CD4-positive, alpha-beta memory T cell (primary cell): ENCODE measurements at regions not wholly inside any gene's neighbourhood (a gene's known extent, or its start where the extent isn't known, plus 50 kb on each side); places are given as distances from the start of the nearest gene placed in this dataset.

ENCODE experiments used
- CTCF ChIA-PET: fragments of 350-600 bp; sonication (Branson Sonifier 250); formaldehyde crosslinking; loops from one replicate; lab custom pipeline; 2021; ENCODE audit warnings: inconsistent platforms; ENCODE audit not compliant: partially characterized antibody; lab: Charles Lee
- POLR2A ChIA-PET: fragments of 350-600 bp; sonication (Branson Sonifier 250); formaldehyde crosslinking; loops from one replicate; lab custom pipeline; 2021; ENCODE audit not compliant: partially characterized antibody; lab: Charles Lee
- DNase-seq, 5 donors: peaks; one replicate each; pipeline versions ENCODE4 v3.0.0 to v3.0.0-alpha.2; 2020 to 2022; ENCODE audit warnings: mixed read lengths in 1 of 5
- H3K27ac ChIP-seq: one replicate; pipeline ENCODE4 v1.7.0; 2013; ENCODE audit warnings: low read depth, low read length
- H3K27me3 ChIP-seq: 2 replicates; pipeline ENCODE4 v1.7.0; 2013; ENCODE audit warnings: mild to moderate bottlenecking, low read length, moderate library complexity; ENCODE audit not compliant: insufficient read depth
- H3K36me3 ChIP-seq: 2 replicates; pipeline ENCODE4 v1.7.0; 2013; ENCODE audit warnings: mild to moderate bottlenecking, low read length, moderate library complexity; ENCODE audit not compliant: insufficient read depth
- H3K4me1 ChIP-seq: 2 replicates; pipeline ENCODE4 v1.7.0; 2013; ENCODE audit warnings: mild to moderate bottlenecking, low read length, moderate library complexity; ENCODE audit not compliant: insufficient read depth
- H3K4me3 ChIP-seq, 2 donors: one replicate each; pipeline ENCODE4 v1.7.0; 2013; ENCODE audit warnings: low read length in 2 of 2, mild to moderate bottlenecking in 1 of 2
- H3K9me3 ChIP-seq, 2 donors: one replicate each; pipeline ENCODE4 v1.7.0; 2013; ENCODE audit warnings: low read length in 2 of 2, control low read depth in 1 of 2; ENCODE audit not compliant: control insufficient read depth in 1 of 2
- H3K27ac Mint-ChIP-seq, 7 donors: one replicate each; pipeline ENCODE4 v1.8.0; 2020 to 2021; ENCODE audit warnings: mixed read lengths in 7 of 7, mild to moderate bottlenecking in 6 of 7, inconsistent platforms in 3 of 7, moderate library complexity in 3 of 7
- H3K27me3 Mint-ChIP-seq, 2 donors: one replicate each; pipeline ENCODE4 v1.8.0; 2020 to 2021; ENCODE audit warnings: mixed read lengths in 2 of 2
- H3K36me3 Mint-ChIP-seq, 2 donors: one replicate each; pipeline ENCODE4 v1.8.0; 2020 to 2021; ENCODE audit warnings: mixed read lengths in 2 of 2, inconsistent platforms in 1 of 2, mild to moderate bottlenecking in 1 of 2
- H3K4me1 Mint-ChIP-seq, 4 donors: one replicate each; pipeline ENCODE4 v1.8.0; 2020 to 2021; ENCODE audit warnings: mixed read lengths in 4 of 4, mild to moderate bottlenecking in 1 of 4
- H3K4me3 Mint-ChIP-seq, 8 donors: one replicate each; pipeline ENCODE4 v1.8.0; 2020 to 2021; ENCODE audit warnings: mixed read lengths in 8 of 8, mild to moderate bottlenecking in 7 of 8, moderate library complexity in 6 of 8, inconsistent platforms in 3 of 8
- H3K9me3 Mint-ChIP-seq, 8 donors: one replicate each; pipeline ENCODE4 v1.8.0; 2020 to 2021; ENCODE audit warnings: mixed read lengths in 8 of 8, mild to moderate bottlenecking in 5 of 8, inconsistent platforms in 3 of 8, moderate library complexity in 1 of 8
- intact Hi-C: fragments of 100-400 bp; cut with micrococcal nuclease; formaldehyde crosslinking; loops from one replicate; pipeline ENCODE4 v1.15.1; 2023

DNA sequence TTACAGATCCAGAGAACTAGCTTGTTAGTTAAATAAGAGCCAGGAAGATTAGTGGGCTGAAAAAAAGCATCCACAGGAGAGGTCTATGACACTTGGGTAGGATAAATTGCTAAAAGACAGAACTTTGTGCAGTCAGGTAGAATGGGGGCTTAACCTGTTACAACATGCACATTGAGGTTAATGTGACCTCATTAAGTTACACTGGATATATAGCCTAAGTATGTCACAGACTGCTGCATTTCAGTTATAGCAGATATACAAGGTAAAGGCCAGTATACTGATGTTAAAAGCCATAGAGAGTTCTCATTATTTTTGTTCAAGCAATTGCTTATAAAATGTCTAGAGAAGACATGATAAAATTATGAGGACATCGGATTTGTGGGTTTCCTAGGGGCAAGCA, 1179.9 kb upstream of the PCDH9 start:
- H3K27me3 ChIP-seq, result no peaks in the 10 kb centered on the region
- H3K27ac ChIP-seq, result no peak overlapping the region
- CTCF ChIA-PET, result no interaction called here
- peaks cover 0 to 21% (median 10%) of the 10 kb centered on the region in 8 donors for H3K9me3 Mint-ChIP-seq
- no peak overlapping the region for H3K4me3 Mint-ChIP-seq
- no peak overlapping the region for H3K4me3 ChIP-seq
- H3K27ac Mint-ChIP-seq, result no peak overlapping the region
- no peaks in the 10 kb centered on the region for H3K4me1 Mint-ChIP-seq
- H3K27me3 Mint-ChIP-seq, result no peaks in the 10 kb centered on the region
- no peaks in the 10 kb centered on the region for H3K9me3 ChIP-seq
- intact Hi-C loops, result no loop called here
- POLR2A ChIA-PET, result no interaction called here
- H3K4me1 ChIP-seq, result no peaks in the 10 kb centered on the region
- DNase-seq, result no peak
- H3K36me3 ChIP-seq, result no peaks in the 10 kb centered on the region
- no peaks in the 10 kb centered on the region for H3K36me3 Mint-ChIP-seq

DNA sequence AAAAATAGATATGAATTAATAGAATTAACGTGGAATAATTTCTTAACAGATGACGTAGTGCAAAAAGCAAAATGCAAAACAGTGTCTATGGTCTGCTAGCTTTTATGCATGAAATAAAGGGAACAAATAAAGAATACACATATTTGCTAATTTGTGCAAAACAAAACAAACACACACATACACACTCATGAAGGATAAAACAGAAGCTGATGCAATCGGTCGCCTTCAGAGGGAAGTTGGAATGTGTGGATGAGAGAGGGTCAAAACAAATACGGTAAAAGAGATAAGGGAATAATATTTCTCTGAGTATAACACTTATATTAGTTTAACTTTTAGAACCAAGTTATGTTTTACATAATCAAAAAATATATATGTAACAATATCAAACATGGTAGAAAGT, 1160.9 kb upstream of the PCDH9 start:
- no peaks in the 10 kb centered on the region for H3K27me3 ChIP-seq
- Mint-ChIP-seq H3K36me3 (no peaks in the 10 kb centered on the region), H3K27ac (no peak overlapping the region), H3K27me3 (no peaks in the 10 kb centered on the region), H3K9me3 (peaks cover 0 to 18% (median 9%) of the 10 kb centered on the region in 8 donors), H3K4me3 (no peak overlapping the region), H3K4me1 (no peaks in the 10 kb centered on the region)
- H3K4me1 ChIP-seq, result no peaks in the 10 kb centered on the region
- no peak overlapping the region for H3K4me3 ChIP-seq
- intact Hi-C loops, result no loop called here
- H3K27ac ChIP-seq, result no peak overlapping the region
- no peaks in the 10 kb centered on the region for H3K36me3 ChIP-seq
- DNase-seq, result no peak
- H3K9me3 ChIP-seq, result no peaks in the 10 kb centered on the region
- ChIA-PET CTCF (no interaction called here), POLR2A (no interaction called here)

DNA sequence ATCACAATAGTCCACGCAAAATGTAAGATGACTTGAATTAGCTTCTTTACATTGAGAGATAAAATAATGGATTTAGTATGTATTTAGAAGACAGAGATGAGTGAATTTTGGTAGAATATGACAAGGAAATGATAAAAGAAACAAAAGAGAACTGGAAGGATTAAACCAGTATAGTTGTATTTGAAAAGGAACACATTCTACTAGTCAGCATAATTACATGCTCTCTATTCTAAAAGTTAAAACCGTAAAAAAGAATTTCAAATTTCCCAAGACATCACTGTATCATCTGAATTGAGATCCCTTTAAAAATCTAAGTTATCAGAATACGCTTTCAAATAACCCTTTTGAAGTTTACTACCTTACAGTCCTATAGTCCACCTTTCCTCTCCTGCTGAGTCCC, 1156.7 kb upstream of the PCDH9 start:
- Histone ChIP-seq H3K4me3 (no peak overlapping the region), H3K27ac (no peak overlapping the region), H3K27me3 (no peaks in the 10 kb centered on the region), H3K36me3 (no peaks in the 10 kb centered on the region), H3K4me1 (no peaks in the 10 kb centered on the region), H3K9me3 (no peaks in the 10 kb centered on the region)
- no peak overlapping the region for H3K27ac Mint-ChIP-seq
- H3K27me3 Mint-ChIP-seq, result no peaks in the 10 kb centered on the region
- peaks cover 0 to 14% (median 9%) of the 10 kb centered on the region in 8 donors for H3K9me3 Mint-ChIP-seq
- CTCF ChIA-PET, result no interaction called here
- H3K4me1 Mint-ChIP-seq, result no peaks in the 10 kb centered on the region
- H3K4me3 Mint-ChIP-seq, result no peak overlapping the region
- no peak for DNase-seq
- intact Hi-C loops, result no loop called here
- H3K36me3 Mint-ChIP-seq, result no peaks in the 10 kb centered on the region
- POLR2A ChIA-PET, result no interaction called here

DNA sequence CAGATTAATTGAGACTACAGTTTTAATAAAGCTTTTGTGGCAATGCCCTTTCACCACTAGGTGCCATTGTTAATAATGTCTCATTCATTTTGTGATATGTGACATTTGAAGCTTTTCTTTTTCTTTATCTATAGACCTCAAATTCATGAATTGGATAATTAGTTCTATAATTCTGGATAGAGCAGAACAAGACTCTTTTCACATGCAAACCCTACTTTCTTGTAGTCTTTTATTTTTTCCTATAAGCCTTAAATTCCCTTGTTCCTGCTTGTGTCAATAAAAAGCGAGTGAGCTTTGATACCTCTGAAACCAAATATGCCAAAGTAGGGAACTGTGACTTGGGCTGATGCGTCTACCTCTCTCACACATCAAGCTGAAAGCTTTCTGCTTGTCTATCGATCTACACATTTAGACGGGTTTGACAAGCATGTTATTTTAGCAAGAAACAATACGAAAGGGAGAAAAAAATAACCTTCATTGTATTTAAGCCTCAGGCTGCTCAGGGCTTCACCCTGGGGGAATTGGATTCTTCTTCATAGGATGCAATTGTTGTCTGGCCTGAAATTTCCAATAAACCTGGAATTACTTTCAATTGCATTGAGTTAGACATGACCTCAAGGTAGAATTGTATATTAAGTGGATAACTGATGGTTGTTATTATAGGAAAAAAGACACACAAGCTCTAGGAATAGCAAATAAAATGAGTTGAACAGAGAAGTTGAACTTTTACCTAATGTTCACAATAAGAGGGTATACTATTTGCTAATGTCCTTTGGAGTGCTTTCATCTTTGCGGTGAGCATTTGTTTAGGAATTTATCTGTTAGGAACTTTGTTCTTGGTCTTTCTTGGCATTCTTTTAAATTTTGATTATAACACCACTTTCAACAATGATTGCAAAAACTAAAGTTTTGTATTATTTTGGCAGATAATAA, 1150.2 kb upstream of the PCDH9 start:
- Mint-ChIP-seq H3K36me3 (no peaks in the 10 kb centered on the region), H3K27me3 (no peaks in the 10 kb centered on the region), H3K4me1 (no peaks in the 10 kb centered on the region), H3K4me3 (no peak overlapping the region), H3K27ac (no peak overlapping the region), H3K9me3 (peaks cover 0 to 18% (median 4%) of the 10 kb centered on the region in 8 donors)
- ChIA-PET POLR2A (no interaction called here), CTCF (no interaction called here)
- H3K36me3 ChIP-seq, result no peaks in the 10 kb centered on the region
- no peak for DNase-seq
- no peaks in the 10 kb centered on the region for H3K27me3 ChIP-seq
- no peak overlapping the region for H3K27ac ChIP-seq
- H3K4me1 ChIP-seq, result no peaks in the 10 kb centered on the region
- intact Hi-C loops, result no loop called here
- no peaks in the 10 kb centered on the region for H3K9me3 ChIP-seq
- H3K4me3 ChIP-seq, result no peak overlapping the region

DNA sequence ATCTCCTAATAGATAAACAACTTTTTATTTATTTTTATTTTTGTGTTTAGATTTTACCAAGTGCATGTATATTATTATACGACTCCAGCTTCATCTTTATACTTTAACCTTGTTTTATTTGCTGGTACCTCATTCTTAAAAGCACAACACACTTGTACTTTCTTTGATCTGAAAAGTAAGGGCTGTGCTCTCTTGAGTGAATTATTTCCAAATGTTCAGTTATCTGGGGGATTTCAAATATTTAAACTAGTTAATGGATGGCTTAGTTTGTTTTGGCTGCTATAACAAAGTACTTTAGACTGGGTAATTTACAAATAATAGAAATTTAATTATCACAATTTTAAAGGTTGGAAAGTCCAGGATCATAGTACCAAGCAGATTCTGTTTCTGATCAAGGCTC, 1148.2 kb upstream of the PCDH9 start:
- Mint-ChIP-seq H3K9me3 (peaks cover 0 to 18% (median 5%) of the 10 kb centered on the region in 8 donors), H3K36me3 (no peaks in the 10 kb centered on the region), H3K4me1 (no peaks in the 10 kb centered on the region), H3K4me3 (no peak overlapping the region), H3K27me3 (no peaks in the 10 kb centered on the region), H3K27ac (no peak overlapping the region)
- H3K4me1 ChIP-seq, result no peaks in the 10 kb centered on the region
- no peaks in the 10 kb centered on the region for H3K9me3 ChIP-seq
- intact Hi-C loops, result no loop called here
- no peak overlapping the region for H3K27ac ChIP-seq
- POLR2A ChIA-PET, result no interaction called here
- no peaks in the 10 kb centered on the region for H3K36me3 ChIP-seq
- no peak for DNase-seq
- CTCF ChIA-PET, result no interaction called here
- no peaks in the 10 kb centered on the region for H3K27me3 ChIP-seq
- no peak overlapping the region for H3K4me3 ChIP-seq

DNA sequence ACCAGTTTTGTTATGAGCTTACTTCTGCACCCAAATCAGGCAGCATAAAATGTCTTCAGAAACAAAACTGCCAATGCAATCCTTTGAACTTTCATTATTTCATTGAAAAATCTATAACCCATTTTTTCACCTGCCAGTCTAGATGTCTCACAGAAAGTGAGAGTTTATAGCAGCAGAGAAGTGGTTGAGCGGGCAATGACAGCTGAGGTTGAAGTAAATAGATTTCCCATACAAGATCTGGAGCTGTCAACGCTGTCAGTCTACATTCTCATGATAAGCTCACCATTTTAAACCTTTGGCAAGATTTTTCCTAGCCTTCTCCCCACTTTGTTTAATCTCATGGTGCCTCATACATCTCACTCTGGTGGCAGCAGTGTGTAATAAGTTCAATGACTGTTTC, 1144.9 kb upstream of the PCDH9 start:
- Histone ChIP-seq H3K9me3 (no peaks in the 10 kb centered on the region), H3K36me3 (no peaks in the 10 kb centered on the region), H3K27ac (no peak overlapping the region), H3K27me3 (no peaks in the 10 kb centered on the region), H3K4me1 (no peaks in the 10 kb centered on the region), H3K4me3 (no peak overlapping the region)
- Mint-ChIP-seq H3K9me3 (peaks cover 0 to 18% (median 8%) of the 10 kb centered on the region in 8 donors), H3K27me3 (no peaks in the 10 kb centered on the region), H3K4me3 (no peak overlapping the region), H3K36me3 (no peaks in the 10 kb centered on the region), H3K4me1 (no peaks in the 10 kb centered on the region), H3K27ac (no peak overlapping the region)
- POLR2A ChIA-PET, result no interaction called here
- DNase-seq, result no peak
- intact Hi-C loops, result no loop called here
- CTCF ChIA-PET, result no interaction called here

DNA sequence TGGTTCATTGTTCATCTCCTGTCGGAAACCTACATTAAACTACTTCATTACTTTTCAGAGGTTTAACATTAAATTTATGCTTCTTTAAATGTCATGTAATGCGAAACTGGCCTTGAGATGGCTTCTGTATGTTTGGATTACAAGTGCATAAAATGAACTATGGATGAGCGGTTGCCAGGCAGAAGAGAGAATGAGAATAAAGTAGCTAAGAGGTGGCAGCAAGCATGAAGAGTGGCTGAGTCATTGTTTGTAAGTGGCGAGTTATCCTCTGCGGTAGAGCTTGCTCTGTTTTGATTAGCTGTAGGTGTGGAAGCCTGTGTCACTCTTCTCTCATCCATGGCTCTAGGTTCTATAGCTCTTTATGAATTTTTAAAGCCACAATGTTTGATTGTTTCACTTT, 1139.6 kb upstream of the PCDH9 start:
- H3K27ac Mint-ChIP-seq, result no peak overlapping the region
- CTCF ChIA-PET, result no interaction called here
- peaks cover 0 to 21% (median 15%) of the 10 kb centered on the region in 8 donors for H3K9me3 Mint-ChIP-seq
- H3K4me1 Mint-ChIP-seq, result no peaks in the 10 kb centered on the region
- H3K36me3 Mint-ChIP-seq, result no peaks in the 10 kb centered on the region
- intact Hi-C loops, result no loop called here
- DNase-seq, result no peak
- POLR2A ChIA-PET, result no interaction called here
- H3K27ac ChIP-seq, result no peak overlapping the region
- H3K4me3 Mint-ChIP-seq, result no peak overlapping the region
- no peaks in the 10 kb centered on the region for H3K36me3 ChIP-seq
- H3K4me3 ChIP-seq, result no peak overlapping the region
- no peaks in the 10 kb centered on the region for H3K27me3 Mint-ChIP-seq
- H3K4me1 ChIP-seq, result no peaks in the 10 kb centered on the region
- H3K9me3 ChIP-seq, result no peaks in the 10 kb centered on the region
- H3K27me3 ChIP-seq, result no peaks in the 10 kb centered on the region
